Hepatocyte (in vitro differentiated cells): ENCODE measurements at regions not wholly inside any gene's neighbourhood (a gene's known extent, or its start where the extent isn't known, plus 50 kb on each side); places are given as distances from the start of the nearest gene placed in this dataset.
A peak's percentile ranks its signal among the peaks of the same experiment; 100 is the strongest.

Experiments used
- DNase-seq: peaks from one replicate; pipeline ENCODE4 v3.0.0-alpha.2; 2016; ENCODE audit warnings: low spot score
- H2AFZ ChIP-seq: fragments of 200-600 bp; sonication (generic); 2 replicates; pipeline ENCODE4 v1.6.0; 2016; ENCODE audit warnings: antibody characterized with exemption, mild to moderate bottlenecking
- H3K27ac ChIP-seq: fragments of 200-600 bp; sonication (generic); 2 replicates; pipeline ENCODE4 v1.5.1; 2016; ENCODE audit warnings: mild to moderate bottlenecking
- H3K27me3 ChIP-seq: fragments of 200-600 bp; sonication (generic); 2 replicates; pipeline ENCODE4 v1.6.1; 2016
- H3K36me3 ChIP-seq: fragments of 200-600 bp; sonication (generic); replicated peaks from 2 replicates; pipeline ENCODE4 v1.5.1; 2016; ENCODE audit warnings: low read depth; ENCODE audit not compliant: insufficient read depth
- H3K4me1 ChIP-seq: fragments of 200-600 bp; sonication (generic); 2 replicates; pipeline ENCODE4 v1.5.1; 2016; ENCODE audit warnings: mild to moderate bottlenecking, moderate library complexity; ENCODE audit not compliant: insufficient read depth
- H3K4me2 ChIP-seq: fragments of 200-600 bp; sonication (generic); 2 replicates; pipeline ENCODE4 v1.6.0; 2016
- H3K4me3 ChIP-seq: fragments of 200-600 bp; sonication (generic); 2 replicates; pipeline ENCODE4 v1.5.1; 2016; ENCODE audit warnings: mild to moderate bottlenecking
- H3K79me2 ChIP-seq: fragments of 200-600 bp; sonication (generic); 2 replicates; pipeline ENCODE4 v1.6.0; 2017; ENCODE audit warnings: mild to moderate bottlenecking
- H3K9me2 ChIP-seq: fragments of 200-600 bp; sonication (generic); replicated peaks from 2 replicates; pipeline ENCODE4 v1.6.0; 2017; ENCODE audit warnings: mild to moderate bottlenecking; ENCODE audit not compliant: insufficient read depth
- H3K9me3 ChIP-seq: fragments of 200-600 bp; sonication (generic); 2 replicates; pipeline ENCODE4 v1.5.1; 2016; ENCODE audit warnings: low read depth, mild to moderate bottlenecking
- H4K20me1 ChIP-seq: fragments of 200-600 bp; sonication (generic); 2 replicates; pipeline ENCODE4 v1.6.0; 2016; ENCODE audit warnings: mild to moderate bottlenecking; ENCODE audit not compliant: insufficient read depth, poor library complexity, severe bottlenecking
- CTCF ChIP-seq: fragments of 200-600 bp; sonication (generic); IDR thresholded peaks from 2 replicates; pipeline ENCODE4 v1.5.1; 2016; ENCODE audit warnings: antibody characterized with exemption, mild to moderate bottlenecking; ENCODE audit not compliant: poor library complexity
- EZH2 ChIP-seq: fragments of 200-600 bp; sonication (generic); IDR thresholded peaks from 2 replicates; pipeline ENCODE4 v1.6.1; 2016; ENCODE audit warnings: antibody characterized with exemption, mild to moderate bottlenecking, borderline replicate concordance
- EZH2phosphoT487 ChIP-seq: fragments of 200-600 bp; sonication (generic); IDR thresholded peaks from one replicate; pipeline ENCODE4 v1.6.1; 2018; ENCODE audit warnings: antibody characterized with exemption, mild to moderate bottlenecking, low read depth, moderate library complexity; ENCODE audit not compliant: unreplicated experiment, severe bottlenecking
- WGBS: methylation state at CpG from one replicate; pipeline ENCODE4 v1.1.6; 2016; ENCODE audit warnings: low lambda C conversion rate; ENCODE audit errors: missing lambda C conversion rate; 5-methylcytosine and 5-hydroxymethylcytosine counted together

GRCh38 chr16:86314402-86315025 lies 195.8 kb upstream of the FOXF1 start:
- no peaks in the 10 kb centered on the region for H3K36me3 ChIP-seq
- DNase-seq, result peak; percentile 32
- peak overlapping the region; percentile 22 for H3K4me2 ChIP-seq
- no peaks in the 10 kb centered on the region for H3K79me2 ChIP-seq
- no peaks in the 10 kb centered on the region for H3K9me3 ChIP-seq
- H3K9me2 ChIP-seq, result no peaks in the 10 kb centered on the region
- 48% methylated on average over 15 of the region's 15 CpGs for WGBS
- no peak overlapping the region for H3K4me3 ChIP-seq
- TF ChIP-seq EZH2 (no peak), CTCF (no peak), EZH2phosphoT487 (no peak)
- H2AFZ ChIP-seq, result no peak overlapping the region
- no peaks in the 10 kb centered on the region for H4K20me1 ChIP-seq
- no peak overlapping the region for H3K27ac ChIP-seq
- H3K27me3 ChIP-seq, result peaks cover 7% of the 10 kb centered on the region
- H3K4me1 ChIP-seq, result peaks cover 7% of the 10 kb centered on the region

- 82% methylated on average over 21 of the region's 21 CpGs for WGBS
- H3K36me3 ChIP-seq, result no peaks in the 10 kb centered on the region
- H2AFZ ChIP-seq, result no peak overlapping the region
Observed at GRCh38 chr16:86316967-86317812, 193.1 kb upstream of the FOXF1 start.

GRCh38 chr16:86317813-86318650 lies 192.3 kb upstream of the FOXF1 start:
- Histone ChIP-seq H3K4me2 (no peak overlapping the region), H2AFZ (no peak overlapping the region), H3K27me3 (peaks cover 3% of the 10 kb centered on the region), H3K4me3 (no peak overlapping the region), H4K20me1 (no peaks in the 10 kb centered on the region), H3K9me3 (no peaks in the 10 kb centered on the region), H3K79me2 (no peaks in the 10 kb centered on the region), H3K9me2 (no peaks in the 10 kb centered on the region), H3K27ac (no peak overlapping the region), H3K36me3 (no peaks in the 10 kb centered on the region), H3K4me1 (peaks cover 7% of the 10 kb centered on the region)
- no peak for TF ChIP-seq EZH2
- TF ChIP-seq EZH2phosphoT487, result no peak
- TF ChIP-seq CTCF, result no peak
- 71% methylated on average over 13 of the region's 13 CpGs for WGBS
- DNase-seq, result no peak

More at GRCh38 chr16:86316967-86317812, 193.1 kb upstream of the FOXF1 start:
- Histone ChIP-seq H3K4me1 (peaks cover 7% of the 10 kb centered on the region), H3K4me3 (no peak overlapping the region), H3K4me2 (no peak overlapping the region), H4K20me1 (no peaks in the 10 kb centered on the region), H3K9me2 (no peaks in the 10 kb centered on the region), H3K27me3 (peaks cover 3% of the 10 kb centered on the region), H3K27ac (no peak overlapping the region), H3K9me3 (no peaks in the 10 kb centered on the region), H3K79me2 (no peaks in the 10 kb centered on the region)
- no peak for DNase-seq
- TF ChIP-seq CTCF (no peak), EZH2 (no peak), EZH2phosphoT487 (no peak)
